ENCODE measurements at regions not wholly inside any gene's neighbourhood (a gene's known extent, or its start where the extent isn't known, plus 50 kb on each side); places are given as distances from the start of the nearest gene placed in this dataset.
"Not testable (repeated sequence)": the region's sequence is repeated elsewhere in the genome, so short reads cannot be mapped to it uniquely, and the experiment has no call there.

GRCh38 chr11:81548123-81548522 is 1185.5 kb downstream of the FAM181B start:
- H3K4me3 ChIP-seq (ENCODE audit: low read length in 2 of 2): no peak overlapping the region
- H3K4me1 ChIP-seq (ENCODE audit: insufficient read depth, low read length): no peaks in the 10 kb centered on the region
- intact Hi-C loops (cut with micrococcal nuclease): no loop called here
- Mint-ChIP-seq H3K27me3 (no peaks in the 10 kb centered on the region), H3K4me1 (no peaks in the 10 kb centered on the region), H3K4me3 (peak overlapping the region in 1 of 8 donors; percentile 22), H3K9me3 (peaks cover 0 to 4% (median under 1%) of the 10 kb centered on the region in 8 donors), H3K36me3 (no peaks in the 10 kb centered on the region), H3K27ac (no peak overlapping the region)
- H3K36me3 ChIP-seq (ENCODE audit: insufficient read depth, low read length): no peaks in the 10 kb centered on the region
- no peak overlapping the region for H3K27ac ChIP-seq (ENCODE audit: low read depth, low read length)
- no peaks in the 10 kb centered on the region for H3K27me3 ChIP-seq (ENCODE audit: insufficient read depth, low read length)
- CTCF ChIA-PET (ENCODE audit: partially characterized antibody): no interaction called here
- H3K9me3 ChIP-seq (ENCODE audit: control insufficient read depth in 1 of 2, low read length in 2 of 2): no peaks in the 10 kb centered on the region
- POLR2A ChIA-PET (ENCODE audit: partially characterized antibody): interaction anchor here (0.6 kb wide), 1 partner anchor 23 kb away, joined by 3 read pairs; no protein-coding TSS in a partner anchor
- no peak for DNase-seq

DNA sequence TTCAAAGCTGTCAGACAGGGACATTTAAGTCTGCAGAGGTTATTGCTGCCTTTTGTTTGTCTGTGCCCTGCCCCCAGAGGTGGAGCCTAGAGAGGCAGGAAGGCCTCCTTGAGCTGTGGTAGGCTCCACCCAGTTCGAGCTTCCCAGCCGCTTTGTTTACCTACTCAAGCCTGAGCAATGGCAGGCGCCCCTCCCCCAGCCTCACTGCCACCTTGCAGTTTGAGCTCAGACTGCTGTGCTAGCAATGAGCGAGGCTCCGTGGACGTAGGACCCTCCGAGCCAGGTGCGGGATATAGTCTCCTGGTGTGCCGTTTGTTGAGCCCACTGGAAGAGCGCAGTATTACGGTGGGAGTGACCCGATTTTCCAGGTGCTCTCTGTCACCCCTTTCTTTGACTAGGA is 1193.9 kb downstream of the FAM181B start:
- CTCF ChIA-PET (ENCODE audit: partially characterized antibody); H3K4me3 Mint-ChIP-seq; H3K27ac Mint-ChIP-seq; H3K9me3 ChIP-seq (ENCODE audit: control insufficient read depth in 1 of 2, low read length in 2 of 2); H3K27ac ChIP-seq (ENCODE audit: low read depth, low read length); H3K27me3 Mint-ChIP-seq; H3K27me3 ChIP-seq (ENCODE audit: insufficient read depth, low read length); POLR2A ChIA-PET (ENCODE audit: partially characterized antibody); intact Hi-C loops (cut with micrococcal nuclease); H3K4me1 ChIP-seq (ENCODE audit: insufficient read depth, low read length); H3K36me3 Mint-ChIP-seq; DNase-seq; H3K36me3 ChIP-seq (ENCODE audit: insufficient read depth, low read length); H3K4me1 Mint-ChIP-seq; H3K4me3 ChIP-seq (ENCODE audit: low read length in 2 of 2): not testable (repeated sequence)
- H3K9me3 Mint-ChIP-seq: peaks cover 0 to 13% (median 0%) of the 10 kb centered on the region in 8 donors

- Mint-ChIP-seq H3K4me1 (no peaks in the 10 kb centered on the region), H3K9me3 (peaks cover 0 to 8% (median 3%) of the 10 kb centered on the region in 8 donors), H3K36me3 (no peaks in the 10 kb centered on the region), H3K4me3 (no peak overlapping the region), H3K27me3 (no peaks in the 10 kb centered on the region), H3K27ac (no peak overlapping the region)
- ChIA-PET POLR2A (ENCODE audit: partially characterized antibody) (no interaction called here), CTCF (ENCODE audit: partially characterized antibody) (no interaction called here)
- Histone ChIP-seq H3K9me3 (ENCODE audit: control insufficient read depth in 1 of 2, low read length in 2 of 2) (no peaks in the 10 kb centered on the region), H3K27ac (ENCODE audit: low read depth, low read length) (no peak overlapping the region), H3K27me3 (ENCODE audit: insufficient read depth, low read length) (no peaks in the 10 kb centered on the region), H3K4me3 (ENCODE audit: low read length in 2 of 2) (no peak overlapping the region), H3K36me3 (ENCODE audit: insufficient read depth, low read length) (no peaks in the 10 kb centered on the region), H3K4me1 (ENCODE audit: insufficient read depth, low read length) (no peaks in the 10 kb centered on the region)
- intact Hi-C loops (cut with micrococcal nuclease): no loop called here
- DNase-seq: no peak
These were observed 1218.1 kb downstream of the FAM181B start for GRCh38 chr11:81515566-81515965.

DNA sequence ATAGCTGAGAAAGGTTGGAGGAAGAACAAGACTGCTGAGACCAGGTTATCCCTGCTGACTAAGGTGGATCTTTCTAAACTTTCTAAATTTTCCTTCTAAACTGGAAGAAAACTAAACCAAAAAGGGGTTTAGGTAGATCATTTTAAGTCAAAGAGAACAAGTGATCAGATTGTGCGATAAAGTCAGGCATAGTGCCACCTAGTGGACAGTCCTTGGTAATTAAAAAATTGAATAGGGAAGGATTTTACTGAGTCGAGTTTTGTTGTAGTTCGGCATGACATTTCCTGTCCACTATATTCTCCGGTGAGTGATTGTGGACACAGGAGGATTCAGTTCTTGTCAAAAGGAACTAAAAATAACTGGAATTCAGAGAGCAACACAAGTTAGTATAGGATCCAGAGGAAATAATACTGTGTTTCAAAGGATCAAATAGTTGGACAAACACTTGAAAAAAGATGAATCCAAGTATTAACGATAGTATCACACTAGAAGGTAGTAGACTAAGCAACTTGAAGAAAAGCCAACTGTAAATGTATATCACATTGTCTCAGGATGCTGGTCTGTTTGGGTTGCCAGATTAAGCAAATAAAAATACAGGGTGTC is 1236.4 kb downstream of the FAM181B start:
- H3K4me1 Mint-ChIP-seq: no peaks in the 10 kb centered on the region
- CTCF ChIA-PET (ENCODE audit: partially characterized antibody): interaction anchor here (0.8 kb wide), 1 partner anchor 36 kb away, joined by 3 read pairs; no protein-coding TSS in a partner anchor
- H3K36me3 ChIP-seq (ENCODE audit: insufficient read depth, low read length): no peaks in the 10 kb centered on the region

GRCh38 chr11:81496601-81497000 is 1237.1 kb downstream of the FAM181B start:
- no peak for DNase-seq
- no peak overlapping the region for H3K27ac Mint-ChIP-seq
- peaks cover 0 to 4% (median 0%) of the 10 kb centered on the region in 8 donors for H3K9me3 Mint-ChIP-seq
- no peak overlapping the region for H3K4me3 ChIP-seq (ENCODE audit: low read length in 2 of 2)
- CTCF ChIA-PET (ENCODE audit: partially characterized antibody): interaction anchor here (0.8 kb wide), 1 partner anchor 37 kb away, joined by 3 read pairs; no protein-coding TSS in a partner anchor
- H3K4me3 Mint-ChIP-seq: no peak overlapping the region
- no peaks in the 10 kb centered on the region for H3K4me1 ChIP-seq (ENCODE audit: insufficient read depth, low read length)
- H3K9me3 ChIP-seq (ENCODE audit: control insufficient read depth in 1 of 2, low read length in 2 of 2): no peaks in the 10 kb centered on the region
- no peak overlapping the region for H3K27ac ChIP-seq (ENCODE audit: low read depth, low read length)
- intact Hi-C loops (cut with micrococcal nuclease): no loop called here
- no peaks in the 10 kb centered on the region for H3K27me3 ChIP-seq (ENCODE audit: insufficient read depth, low read length)
- no peaks in the 10 kb centered on the region for H3K4me1 Mint-ChIP-seq
- H3K27me3 Mint-ChIP-seq: no peaks in the 10 kb centered on the region
- H3K36me3 ChIP-seq (ENCODE audit: insufficient read depth, low read length): no peaks in the 10 kb centered on the region
- POLR2A ChIA-PET (ENCODE audit: partially characterized antibody): no interaction called here
- no peaks in the 10 kb centered on the region for H3K36me3 Mint-ChIP-seq

More for the DNA sequence above, 1236.4 kb downstream of the FAM181B start:
- no peaks in the 10 kb centered on the region for H3K36me3 Mint-ChIP-seq
- no peak overlapping the region for H3K27ac ChIP-seq (ENCODE audit: low read depth, low read length)
- H3K27me3 Mint-ChIP-seq: no peaks in the 10 kb centered on the region
- H3K27me3 ChIP-seq (ENCODE audit: insufficient read depth, low read length): no peaks in the 10 kb centered on the region
- DNase-seq: peak in 1 of 5 donors; percentile 2
- peaks cover 0 to 8% (median 0%) of the 10 kb centered on the region in 8 donors for H3K9me3 Mint-ChIP-seq
- no peak overlapping the region for H3K4me3 ChIP-seq (ENCODE audit: low read length in 2 of 2)
- H3K9me3 ChIP-seq (ENCODE audit: control insufficient read depth in 1 of 2, low read length in 2 of 2): no peaks in the 10 kb centered on the region
- no peaks in the 10 kb centered on the region for H3K4me1 ChIP-seq (ENCODE audit: insufficient read depth, low read length)
- H3K4me3 Mint-ChIP-seq: no peak overlapping the region
- POLR2A ChIA-PET (ENCODE audit: partially characterized antibody): no interaction called here
- intact Hi-C loops (cut with micrococcal nuclease): no loop called here
- H3K27ac Mint-ChIP-seq: no peak overlapping the region

DNA sequence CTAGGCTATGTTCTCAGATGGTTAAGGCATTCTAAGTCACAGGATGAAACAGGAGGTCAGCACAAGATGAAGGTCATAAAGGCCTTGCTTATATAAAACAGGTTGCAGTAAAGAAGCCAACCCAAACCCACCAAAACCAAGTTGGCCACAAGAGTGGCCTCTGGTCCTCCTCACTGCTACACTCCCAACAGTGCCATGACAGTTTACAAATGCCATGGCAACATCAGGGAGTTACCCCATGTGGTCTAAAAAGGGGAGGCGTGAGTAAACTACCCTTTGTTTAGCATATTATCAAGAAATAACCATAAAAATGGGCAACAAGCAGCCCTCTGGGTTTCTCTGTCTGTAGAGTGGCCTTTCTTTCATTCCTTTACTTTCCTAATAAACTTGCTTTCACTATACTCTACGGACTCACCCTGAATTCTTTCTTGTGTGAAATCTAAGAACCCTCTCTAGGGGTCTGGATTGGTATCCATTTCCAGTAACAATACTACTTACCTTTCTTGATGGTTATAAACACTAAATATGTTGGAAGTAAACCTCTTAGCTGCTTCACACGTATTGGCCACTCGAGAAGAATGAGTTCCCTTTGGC is 1237.9 kb downstream of the FAM181B start:
- no peaks in the 10 kb centered on the region for H3K4me1 Mint-ChIP-seq
- Histone ChIP-seq H3K4me3 (ENCODE audit: low read length in 2 of 2) (no peak overlapping the region), H3K27ac (ENCODE audit: low read depth, low read length) (no peak overlapping the region), H3K4me1 (ENCODE audit: insufficient read depth, low read length) (no peaks in the 10 kb centered on the region), H3K27me3 (ENCODE audit: insufficient read depth, low read length) (no peaks in the 10 kb centered on the region), H3K36me3 (ENCODE audit: insufficient read depth, low read length) (no peaks in the 10 kb centered on the region), H3K9me3 (ENCODE audit: control insufficient read depth in 1 of 2, low read length in 2 of 2) (no peaks in the 10 kb centered on the region)
- no peaks in the 10 kb centered on the region for H3K27me3 Mint-ChIP-seq
- H3K36me3 Mint-ChIP-seq: no peaks in the 10 kb centered on the region
- peaks cover 0 to 3% (median 0%) of the 10 kb centered on the region in 8 donors for H3K9me3 Mint-ChIP-seq
- POLR2A ChIA-PET (ENCODE audit: partially characterized antibody): no interaction called here
- H3K4me3 Mint-ChIP-seq: no peak overlapping the region
- CTCF ChIA-PET (ENCODE audit: partially characterized antibody): no interaction called here
- no peak for DNase-seq
- H3K27ac Mint-ChIP-seq: no peak overlapping the region
- intact Hi-C loops (cut with micrococcal nuclease): no loop called here

DNA sequence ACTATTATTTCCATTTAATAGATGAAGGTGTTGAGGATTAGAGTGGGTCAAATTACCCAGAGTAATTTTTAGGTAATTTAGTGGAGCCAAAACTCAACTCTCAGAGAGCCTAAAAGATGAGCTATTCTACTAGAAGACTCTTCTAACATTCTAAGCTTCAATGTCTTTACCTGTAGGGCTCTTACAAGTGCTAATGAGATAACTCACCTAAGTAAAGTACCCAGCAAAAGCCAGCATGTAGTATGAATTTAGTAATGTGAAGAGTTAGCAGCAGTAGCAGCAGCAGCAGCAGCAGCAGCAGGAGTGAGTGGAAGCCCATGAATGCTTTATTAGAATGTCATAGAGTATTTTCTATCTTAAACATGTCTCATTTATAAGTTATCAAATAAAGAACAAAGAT is 1239.2 kb downstream of the FAM181B start:
- no peaks in the 10 kb centered on the region for H3K9me3 ChIP-seq (ENCODE audit: control insufficient read depth in 1 of 2, low read length in 2 of 2)
- H3K27me3 ChIP-seq (ENCODE audit: insufficient read depth, low read length): no peaks in the 10 kb centered on the region
- no peak for DNase-seq
- H3K27ac ChIP-seq (ENCODE audit: low read depth, low read length): no peak overlapping the region
- no peak overlapping the region for H3K27ac Mint-ChIP-seq
- intact Hi-C loops (cut with micrococcal nuclease): no loop called here
- H3K4me3 ChIP-seq (ENCODE audit: low read length in 2 of 2): no peak overlapping the region
- H3K36me3 Mint-ChIP-seq: no peaks in the 10 kb centered on the region
- ChIA-PET POLR2A (ENCODE audit: partially characterized antibody) (no interaction called here), CTCF (ENCODE audit: partially characterized antibody) (no interaction called here)
- H3K4me3 Mint-ChIP-seq: no peak overlapping the region
- no peaks in the 10 kb centered on the region for H3K36me3 ChIP-seq (ENCODE audit: insufficient read depth, low read length)
- peaks cover 0 to 3% (median 0%) of the 10 kb centered on the region in 8 donors for H3K9me3 Mint-ChIP-seq
- H3K4me1 Mint-ChIP-seq: no peaks in the 10 kb centered on the region
- H3K4me1 ChIP-seq (ENCODE audit: insufficient read depth, low read length): no peaks in the 10 kb centered on the region
- no peaks in the 10 kb centered on the region for H3K27me3 Mint-ChIP-seq

Data from CD4-positive, alpha-beta memory T cell (primary cell).